ENCODE measurements at regions not wholly inside any gene's neighbourhood (a gene's known extent, or its start where the extent isn't known, plus 50 kb on each side); places are given as distances from the start of the nearest gene placed in this dataset.

DNA sequence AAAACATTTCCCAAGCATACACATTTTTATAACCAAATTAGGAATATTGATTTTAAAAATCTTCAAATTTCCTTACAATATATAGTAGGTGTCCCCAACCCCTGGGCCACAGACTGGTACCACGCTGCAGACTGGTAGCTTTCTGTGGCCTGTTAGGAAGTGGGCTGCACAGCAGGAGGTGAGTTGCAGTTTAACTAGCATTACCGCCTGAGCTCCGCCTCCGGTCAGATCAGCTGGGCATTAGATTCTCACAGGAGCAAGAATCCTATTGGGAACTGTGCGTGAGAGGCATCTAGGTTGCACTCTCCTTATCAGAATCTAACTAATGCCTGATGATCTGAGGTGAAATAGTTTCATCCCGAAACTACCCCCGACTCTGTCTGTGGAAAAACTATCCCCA lies 62.1 kb downstream of the ZWINT start:
- DNase-seq (ENCODE audit: low spot score in 2 of 2), result no peak
- Histone ChIP-seq H3K27me3 (ENCODE audit: low read depth) (no peaks in the 10 kb centered on the region; the same call in none of the 2 replicates), H3K9me3 (no peaks in the 10 kb centered on the region), H3K4me1 (no peaks in the 10 kb centered on the region), H3K36me3 (replicated peaks) (no peaks in the 10 kb centered on the region), H3K4me3 (no peak overlapping the region)
- in situ Hi-C loops (cut with MboI; ENCODE audit: low sequenced_read_pairs), result no loop called here

DNA sequence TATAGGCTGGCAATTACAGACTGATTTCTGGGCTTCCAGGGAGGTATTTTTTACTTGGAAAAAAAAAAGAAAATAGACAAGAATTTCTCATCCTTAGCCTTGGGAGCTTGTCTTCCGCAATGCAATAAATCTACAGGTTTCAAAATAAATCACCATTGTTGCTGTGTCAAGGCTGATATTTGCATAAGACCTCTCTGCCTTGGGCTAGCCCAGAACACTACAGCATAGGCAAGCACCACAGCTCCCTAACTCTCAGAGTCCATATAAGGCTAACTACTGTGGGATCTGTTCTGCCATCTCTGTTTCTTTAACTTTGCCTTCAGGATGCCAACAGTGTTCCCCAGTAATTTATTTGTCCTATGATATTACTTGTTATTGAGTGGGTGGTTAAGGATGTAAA lies 64.4 kb downstream of the ZWINT start:
- H3K4me1 ChIP-seq, result no peaks in the 10 kb centered on the region
- H3K36me3 ChIP-seq (replicated peaks), result no peaks in the 10 kb centered on the region
- peak in 1 of 2 experiments; percentile 11 for DNase-seq (ENCODE audit: low spot score in 2 of 2)
- in situ Hi-C loops (cut with MboI; ENCODE audit: low sequenced_read_pairs), result no loop called here
- no peaks in the 10 kb centered on the region for H3K27me3 ChIP-seq (ENCODE audit: low read depth)
- no peaks in the 10 kb centered on the region for H3K9me3 ChIP-seq
- no peak overlapping the region for H3K4me3 ChIP-seq

DNA sequence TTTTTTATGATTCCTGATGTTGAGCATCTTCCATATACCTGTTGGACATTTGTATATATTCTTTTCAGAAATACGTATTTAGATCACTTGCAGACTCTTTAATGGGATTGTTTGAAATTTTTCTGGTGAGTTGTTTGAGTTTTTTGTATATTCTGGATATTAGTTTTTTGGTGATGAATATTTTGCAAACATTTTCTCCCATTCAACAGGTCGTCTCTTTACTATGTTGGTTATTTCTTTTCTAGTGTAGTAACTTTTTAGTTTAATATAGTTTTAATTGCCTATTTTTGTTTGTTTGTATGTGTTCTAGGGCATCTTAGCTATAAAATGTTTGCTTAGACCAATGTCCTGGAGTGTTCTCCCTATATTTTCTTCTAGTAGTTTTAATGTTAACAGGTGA lies 72.7 kb downstream of the ZWINT start:
- H3K9me3 ChIP-seq, result no peaks in the 10 kb centered on the region
- no peak for DNase-seq (ENCODE audit: low spot score in 2 of 2)
- H3K4me1 ChIP-seq, result no peaks in the 10 kb centered on the region
- H3K27me3 ChIP-seq (ENCODE audit: low read depth), result no peaks in the 10 kb centered on the region
- no peak overlapping the region for H3K4me3 ChIP-seq
- in situ Hi-C loops (cut with MboI; ENCODE audit: low sequenced_read_pairs), result no loop called here
- H3K36me3 ChIP-seq (replicated peaks), result no peaks in the 10 kb centered on the region

DNA sequence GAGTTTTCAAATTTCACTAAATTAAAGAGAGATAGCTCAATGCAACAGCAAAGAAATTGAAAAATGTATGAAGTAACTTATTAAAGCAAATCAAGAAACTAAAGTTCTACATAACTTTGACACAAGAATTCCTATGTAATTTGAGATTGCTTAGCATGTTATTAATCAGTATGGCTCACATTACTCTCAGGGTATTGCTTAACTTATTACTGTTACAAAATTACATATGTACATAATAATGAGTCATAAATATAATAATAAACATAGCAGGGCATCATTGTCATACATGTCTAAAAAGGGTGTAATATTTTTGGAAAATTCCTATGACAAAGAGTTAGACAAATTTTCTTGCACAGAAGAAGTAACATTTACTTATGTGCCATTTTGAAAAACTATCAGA lies 75.0 kb downstream of the ZWINT start:
- Histone ChIP-seq H3K27me3 (ENCODE audit: low read depth) (no peaks in the 10 kb centered on the region; the same call in 1 of the 2 replicates), H3K4me1 (no peaks in the 10 kb centered on the region), H3K4me3 (no peak overlapping the region), H3K9me3 (no peaks in the 10 kb centered on the region), H3K36me3 (replicated peaks) (no peaks in the 10 kb centered on the region)
- DNase-seq (ENCODE audit: low spot score in 2 of 2), result no peak
- in situ Hi-C loops (cut with MboI; ENCODE audit: low sequenced_read_pairs), result no loop called here

DNA sequence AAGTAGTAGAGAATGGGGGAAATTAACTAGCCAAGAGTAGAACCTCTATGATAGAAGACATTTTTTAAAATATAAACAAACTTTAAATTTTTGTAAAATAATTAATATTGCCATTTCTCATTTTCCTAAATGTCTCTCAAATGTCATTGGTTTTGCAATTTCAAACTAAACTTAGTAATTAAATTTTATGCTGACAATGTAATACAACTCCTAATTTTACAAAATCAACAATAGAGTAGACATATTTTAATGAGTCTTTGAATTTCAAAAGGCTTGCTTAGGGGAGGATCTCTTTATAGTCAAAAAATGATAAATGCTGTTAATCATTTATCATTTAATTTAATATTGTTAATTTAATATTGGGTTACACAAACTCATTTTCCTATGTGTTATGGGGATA lies 81.8 kb downstream of the ZWINT start:
- H3K4me1 ChIP-seq, result no peaks in the 10 kb centered on the region
- no peaks in the 10 kb centered on the region for H3K9me3 ChIP-seq
- in situ Hi-C loops (cut with MboI; ENCODE audit: low sequenced_read_pairs), result no loop called here
- H3K4me3 ChIP-seq, result no peak overlapping the region
- H3K36me3 ChIP-seq (replicated peaks), result no peaks in the 10 kb centered on the region
- H3K27me3 ChIP-seq (ENCODE audit: low read depth), result no peaks in the 10 kb centered on the region; the same call in 1 of the 2 replicates
- DNase-seq (ENCODE audit: low spot score in 2 of 2), result no peak

DNA sequence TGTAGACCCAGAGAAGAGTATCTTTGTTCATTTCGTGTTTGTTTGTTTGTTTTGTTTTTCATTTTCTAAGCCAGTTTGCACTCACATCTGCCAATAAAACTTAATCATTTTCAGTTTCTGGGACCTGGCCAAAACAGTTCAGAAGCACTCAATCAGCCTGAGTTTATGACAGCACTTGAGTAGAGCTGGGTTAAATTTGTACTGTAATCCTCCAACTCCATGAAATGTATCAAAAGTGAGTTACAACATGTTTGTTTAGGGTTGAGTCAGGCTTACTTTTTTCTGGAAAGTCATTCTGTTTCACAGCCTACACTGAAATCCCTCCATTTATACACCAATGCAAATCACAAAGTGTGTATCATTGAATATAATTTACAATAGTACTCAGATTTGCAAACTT lies 91.9 kb downstream of the ZWINT start:
- Histone ChIP-seq H3K36me3 (replicated peaks) (no peaks in the 10 kb centered on the region), H3K4me3 (no peak overlapping the region), H3K27me3 (ENCODE audit: low read depth) (no peaks in the 10 kb centered on the region), H3K9me3 (no peaks in the 10 kb centered on the region), H3K4me1 (no peaks in the 10 kb centered on the region)
- in situ Hi-C loops (cut with MboI; ENCODE audit: low sequenced_read_pairs), result no loop called here
- no peak for DNase-seq (ENCODE audit: low spot score in 2 of 2)

DNA sequence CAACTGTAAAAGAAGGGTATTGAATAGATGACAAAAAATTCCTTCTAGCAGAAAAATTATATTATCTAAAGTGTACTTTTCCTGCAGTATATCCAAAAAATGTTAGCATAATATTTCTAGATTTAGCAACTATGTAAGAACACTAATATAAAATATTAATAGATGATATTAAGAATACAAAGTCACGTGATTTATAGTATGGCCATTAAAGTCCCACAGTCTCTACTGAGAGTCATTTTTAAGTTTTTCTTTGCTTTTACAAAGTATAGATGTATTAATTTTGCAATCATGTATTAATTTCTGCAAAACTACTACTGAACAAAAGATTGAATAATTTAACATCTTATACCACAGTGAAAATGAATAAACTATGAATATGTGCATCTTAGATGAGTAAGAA lies 94.9 kb downstream of the ZWINT start:
- no peaks in the 10 kb centered on the region for H3K9me3 ChIP-seq
- in situ Hi-C loops (cut with MboI; ENCODE audit: low sequenced_read_pairs), result no loop called here
- H3K4me1 ChIP-seq, result no peaks in the 10 kb centered on the region
- no peak overlapping the region for H3K4me3 ChIP-seq
- H3K36me3 ChIP-seq (replicated peaks), result no peaks in the 10 kb centered on the region
- no peak for DNase-seq (ENCODE audit: low spot score in 2 of 2)
- H3K27me3 ChIP-seq (ENCODE audit: low read depth), result no peaks in the 10 kb centered on the region

DNA sequence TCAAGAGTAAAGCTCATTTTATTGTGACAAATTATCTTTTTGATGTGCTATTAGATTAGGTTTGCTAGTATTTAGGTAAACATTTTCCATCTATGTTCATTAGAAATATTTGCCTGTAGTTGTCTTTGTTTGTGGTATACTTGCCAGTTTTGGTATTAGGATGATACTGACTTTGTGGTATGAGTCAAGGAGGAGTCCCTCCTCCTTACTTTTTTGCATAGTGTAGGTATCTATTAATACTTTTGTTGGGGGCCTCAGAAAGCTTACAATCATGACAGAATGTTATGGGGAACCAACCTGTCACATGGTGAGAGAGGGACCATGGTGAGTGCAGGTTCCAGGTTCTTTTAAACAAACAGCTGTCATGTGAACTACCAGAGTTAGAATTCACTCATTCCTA lies 102.1 kb downstream of the ZWINT start:
- DNase-seq (ENCODE audit: low spot score in 2 of 2), result no peak
- Histone ChIP-seq H3K4me3 (no peak overlapping the region), H3K4me1 (no peaks in the 10 kb centered on the region), H3K27me3 (ENCODE audit: low read depth) (no peaks in the 10 kb centered on the region), H3K9me3 (no peaks in the 10 kb centered on the region), H3K36me3 (replicated peaks) (no peaks in the 10 kb centered on the region)
- in situ Hi-C loops (cut with MboI; ENCODE audit: low sequenced_read_pairs), result no loop called here

DNA sequence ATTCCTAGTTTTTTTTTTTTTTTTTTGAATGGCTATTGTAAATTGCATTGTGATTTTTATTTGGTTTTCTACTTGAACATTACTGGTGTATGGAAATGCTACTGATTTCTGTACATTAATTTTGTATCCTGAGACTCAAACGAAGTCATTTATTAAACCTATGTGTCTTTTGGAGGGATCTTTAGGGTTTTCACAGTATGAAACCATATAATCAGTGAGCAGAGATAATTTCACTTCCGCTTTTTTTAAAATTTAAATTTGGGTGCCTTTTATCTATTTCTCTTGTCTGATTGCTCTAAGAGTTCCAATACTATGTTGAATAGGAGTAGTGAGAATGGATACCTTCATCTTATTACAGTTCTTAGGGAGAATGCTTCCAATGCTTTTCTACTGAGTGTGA lies 102.7 kb downstream of the ZWINT start:
- Histone ChIP-seq H3K27me3 (ENCODE audit: low read depth) (no peaks in the 10 kb centered on the region), H3K4me1 (no peaks in the 10 kb centered on the region), H3K4me3 (no peak overlapping the region), H3K36me3 (replicated peaks) (no peaks in the 10 kb centered on the region), H3K9me3 (no peaks in the 10 kb centered on the region)
- in situ Hi-C loops (cut with MboI; ENCODE audit: low sequenced_read_pairs), result no loop called here
- DNase-seq (ENCODE audit: low spot score in 2 of 2), result no peak

DNA sequence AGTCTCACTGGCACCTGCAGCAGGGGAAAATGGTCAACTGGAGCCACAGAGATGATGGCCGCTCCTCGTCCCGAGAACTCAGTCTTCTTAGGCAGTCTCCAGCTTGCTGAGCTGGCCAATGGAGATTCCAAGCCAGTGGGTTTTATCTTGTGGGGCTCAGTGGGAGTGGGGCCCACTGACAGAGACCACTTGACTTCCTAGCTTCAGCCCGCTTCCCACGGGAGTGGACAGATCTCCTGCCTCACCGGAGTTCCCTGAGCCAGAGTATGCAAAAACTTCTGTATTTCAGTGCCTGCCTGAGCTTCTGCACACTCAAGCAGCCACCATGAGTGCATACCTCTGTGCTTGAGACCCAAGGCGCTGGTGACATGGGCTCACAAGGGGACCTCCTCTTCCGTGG lies 105.8 kb downstream of the ZWINT start:
- no peaks in the 10 kb centered on the region for H3K4me1 ChIP-seq
- in situ Hi-C loops (cut with MboI; ENCODE audit: low sequenced_read_pairs), result no loop called here
- no peaks in the 10 kb centered on the region for H3K36me3 ChIP-seq (replicated peaks)
- H3K9me3 ChIP-seq, result no peaks in the 10 kb centered on the region
- H3K27me3 ChIP-seq (ENCODE audit: low read depth), result no peaks in the 10 kb centered on the region
- no peak overlapping the region for H3K4me3 ChIP-seq
- DNase-seq (ENCODE audit: low spot score in 2 of 2), result no peak

DNA sequence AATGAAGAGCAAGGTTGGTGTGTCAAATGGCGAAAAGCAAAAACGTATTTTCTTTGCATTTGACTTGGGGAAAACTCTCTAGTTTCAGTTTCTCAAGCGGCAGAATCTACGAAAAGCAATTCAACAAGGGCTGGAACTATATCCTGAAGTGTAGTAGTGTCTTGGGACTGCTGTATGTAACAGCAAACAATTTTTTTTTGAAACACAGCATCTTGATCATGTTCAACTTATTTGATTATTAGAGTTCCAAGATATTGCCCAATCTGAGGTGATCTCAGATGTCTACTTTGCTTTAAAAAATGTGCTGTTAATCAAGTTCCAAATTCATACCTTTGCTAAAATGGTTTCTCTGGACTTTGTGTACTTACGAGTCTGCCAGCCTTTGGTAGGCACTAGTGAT lies 120.6 kb downstream of the ZWINT start:
- Histone ChIP-seq H3K4me3 (no peak overlapping the region), H3K36me3 (replicated peaks) (no peaks in the 10 kb centered on the region), H3K4me1 (no peaks in the 10 kb centered on the region), H3K9me3 (no peaks in the 10 kb centered on the region), H3K27me3 (ENCODE audit: low read depth) (no peaks in the 10 kb centered on the region)
- no peak for DNase-seq (ENCODE audit: low spot score in 2 of 2)
- in situ Hi-C loops (cut with MboI; ENCODE audit: low sequenced_read_pairs), result no loop called here

DNA sequence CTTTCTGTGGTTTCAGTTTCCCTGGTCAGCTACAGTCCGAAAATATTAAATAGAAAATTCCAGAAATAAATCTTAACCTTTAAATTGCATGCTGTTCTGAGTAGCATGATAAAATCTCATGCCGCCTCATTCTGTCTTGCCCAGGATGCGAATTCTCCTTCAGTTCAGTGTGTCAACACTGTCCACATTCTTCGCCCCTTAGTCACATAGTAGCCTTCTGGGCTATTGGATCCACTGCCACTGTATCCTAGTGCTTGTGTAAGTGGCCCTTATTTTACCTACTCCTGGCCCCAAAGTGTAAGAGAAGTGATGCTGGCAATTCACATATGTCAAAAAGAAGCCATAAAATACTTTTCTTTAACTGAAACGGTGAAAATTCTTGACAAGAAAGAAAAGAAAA lies 129.6 kb downstream of the ZWINT start:
- H3K36me3 ChIP-seq (replicated peaks), result no peaks in the 10 kb centered on the region
- H3K27me3 ChIP-seq (ENCODE audit: low read depth), result 0 out of 2 replicates have a peak, but pooled peaks cover 2% of the 10 kb centered on the region
- H3K9me3 ChIP-seq, result no peaks in the 10 kb centered on the region
- in situ Hi-C loops (cut with MboI; ENCODE audit: low sequenced_read_pairs), result no loop called here
- H3K4me3 ChIP-seq, result no peak overlapping the region
- H3K4me1 ChIP-seq, result no peaks in the 10 kb centered on the region
- DNase-seq (ENCODE audit: low spot score in 2 of 2), result no peak

DNA sequence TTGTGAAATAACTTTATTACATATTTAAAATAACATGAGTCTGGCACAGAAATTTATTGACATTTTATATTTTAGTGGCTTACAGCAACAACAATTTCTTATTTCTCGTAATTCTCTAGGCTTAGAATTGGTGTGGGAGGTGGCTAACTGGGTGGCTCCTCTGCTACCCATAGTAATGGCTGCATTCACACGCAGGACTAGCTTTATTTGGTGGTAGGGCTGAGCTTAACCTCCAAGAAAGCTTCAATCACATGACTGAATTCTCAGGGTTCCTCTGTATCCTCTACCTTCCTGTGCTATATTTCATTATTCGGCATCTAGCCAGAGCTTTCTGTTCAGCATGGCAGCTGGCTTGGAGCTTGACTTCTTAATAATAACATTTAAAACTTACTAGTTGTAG lies 138.8 kb downstream of the ZWINT start:
- in situ Hi-C loops (cut with MboI; ENCODE audit: low sequenced_read_pairs), result no loop called here
- no peaks in the 10 kb centered on the region for H3K36me3 ChIP-seq (replicated peaks)
- H3K27me3 ChIP-seq (ENCODE audit: low read depth), result no peaks in the 10 kb centered on the region; the same call in 1 of the 2 replicates
- H3K4me1 ChIP-seq, result no peaks in the 10 kb centered on the region
- no peaks in the 10 kb centered on the region for H3K9me3 ChIP-seq
- H3K4me3 ChIP-seq, result no peak overlapping the region
- DNase-seq (ENCODE audit: low spot score in 2 of 2), result no peak

DNA sequence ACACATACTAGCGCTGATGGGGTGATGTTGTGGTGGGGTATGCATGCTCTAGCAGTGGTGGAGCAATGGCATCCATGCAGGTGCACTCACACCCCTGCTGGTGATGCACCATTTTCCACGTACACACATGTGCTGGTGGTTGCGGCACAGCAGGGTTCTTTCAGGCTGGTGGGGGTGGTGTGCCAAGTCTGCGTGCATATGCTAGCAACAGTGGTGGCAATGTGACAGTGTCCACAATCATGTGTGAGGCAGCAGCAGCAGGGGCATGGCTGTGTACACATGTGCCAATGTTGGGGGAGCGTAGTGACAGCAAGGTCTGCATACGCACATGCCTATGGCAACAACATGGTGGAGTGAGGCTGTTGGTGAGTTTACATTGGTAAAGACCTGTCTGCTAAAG lies 148.1 kb downstream of the ZWINT start:
- DNase-seq (ENCODE audit: low spot score in 2 of 2), result no peak
- H3K4me1 ChIP-seq, result no peaks in the 10 kb centered on the region
- in situ Hi-C loops (cut with MboI; ENCODE audit: low sequenced_read_pairs), result no loop called here
- H3K9me3 ChIP-seq, result no peaks in the 10 kb centered on the region
- H3K36me3 ChIP-seq (replicated peaks), result no peaks in the 10 kb centered on the region
- no peaks in the 10 kb centered on the region for H3K27me3 ChIP-seq (ENCODE audit: low read depth)
- H3K4me3 ChIP-seq, result no peak overlapping the region

DNA sequence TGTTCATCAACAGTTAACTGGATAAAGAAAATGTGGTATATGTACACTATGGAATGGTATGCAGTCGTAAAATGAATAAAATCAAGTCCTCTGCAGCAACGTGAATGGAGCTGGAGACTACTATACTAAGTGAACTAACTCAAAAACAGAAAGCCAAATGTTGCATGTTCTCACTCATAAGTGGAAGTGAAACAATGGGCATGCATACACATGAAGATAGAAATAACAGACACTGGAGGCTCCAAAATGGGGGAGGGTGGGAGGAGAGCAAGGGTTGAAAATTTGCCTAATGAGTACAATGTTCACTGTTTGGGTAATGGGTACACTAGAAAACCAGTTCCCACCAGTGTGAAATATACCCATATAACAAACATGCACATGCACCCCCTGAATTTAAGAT lies 179.5 kb downstream of the ZWINT start:
- DNase-seq (ENCODE audit: low spot score in 2 of 2), result no peak
- Histone ChIP-seq H3K4me3 (no peak overlapping the region), H3K36me3 (replicated peaks) (no peaks in the 10 kb centered on the region), H3K9me3 (no peaks in the 10 kb centered on the region), H3K27me3 (ENCODE audit: low read depth) (no peaks in the 10 kb centered on the region), H3K4me1 (no peaks in the 10 kb centered on the region)
- in situ Hi-C loops (cut with MboI; ENCODE audit: low sequenced_read_pairs), result no loop called here
